ENCODE measurements at regions not wholly inside any gene's neighbourhood (a gene's known extent, or its start where the extent isn't known, plus 50 kb on each side); places are given as distances from the start of the nearest gene placed in this dataset.

GRCh38 chr4:158353541-158354304 is 143.4 kb downstream of the TMEM144 start:
- no peak for TF ChIP-seq RCOR1 (conservative IDR thresholded peaks at IDR 0.05; ENCODE audit: low read depth, low read length)
- no peak for TF ChIP-seq SMC3 (IDR thresholded peaks at IDR 0.05; ENCODE audit: borderline replicate concordance, low read length)
- TF ChIP-seq EP300 (IDR thresholded peaks at IDR 0.05; ENCODE audit: borderline replicate concordance in 1 of 2, control insufficient read depth in 1 of 2, low read depth in 2 of 2, low read length in 2 of 2) = no peak
- no peak for TF ChIP-seq PAX5 (IDR thresholded peaks at IDR 0.05; ENCODE audit: borderline replicate concordance, low read depth, low read length)

All from GM12878 (cell line).